Stimulated activated memory B cell treated with anti-CD40 and anti-IgM and Interleukin-4, amounts not matched to agents 10 μg/mL and 1 μg/mL and 100 μg/mL, for 72 hours (primary cell): ENCODE measurements at regions not wholly inside any gene's neighbourhood (a gene's known extent, or its start where the extent isn't known, plus 50 kb on each side); places are given as distances from the start of the nearest gene placed in this dataset.
"Not testable (repeated sequence)": the region's sequence is repeated elsewhere in the genome, so short reads cannot be mapped to it uniquely, and the experiment has no call there.

ENCODE experiments used
- ATAC-seq: fragments of 150-1000 bp; cut with Tn5 transposase; 2 replicates; pipeline ENCODE4 v1.10.0; 2021
- H3K27ac Mint-ChIP-seq: one replicate; pipeline ENCODE4 v1.8.0; 2022; ENCODE audit warnings: mild to moderate bottlenecking, mixed read lengths
- H3K27me3 Mint-ChIP-seq: one replicate; pipeline ENCODE4 v1.8.0; 2022; ENCODE audit warnings: mixed read lengths
- H3K36me3 Mint-ChIP-seq: one replicate; pipeline ENCODE4 v1.8.0; 2022; ENCODE audit warnings: mixed read lengths
- H3K4me1 Mint-ChIP-seq: one replicate; pipeline ENCODE4 v1.8.0; 2022; ENCODE audit warnings: mixed read lengths
- H3K4me3 Mint-ChIP-seq: one replicate; pipeline ENCODE4 v1.8.0; 2022; ENCODE audit warnings: mild to moderate bottlenecking, moderate library complexity, mixed read lengths
- H3K9me3 Mint-ChIP-seq: one replicate; pipeline ENCODE4 v1.8.0; 2022; ENCODE audit warnings: mixed read lengths

DNA sequence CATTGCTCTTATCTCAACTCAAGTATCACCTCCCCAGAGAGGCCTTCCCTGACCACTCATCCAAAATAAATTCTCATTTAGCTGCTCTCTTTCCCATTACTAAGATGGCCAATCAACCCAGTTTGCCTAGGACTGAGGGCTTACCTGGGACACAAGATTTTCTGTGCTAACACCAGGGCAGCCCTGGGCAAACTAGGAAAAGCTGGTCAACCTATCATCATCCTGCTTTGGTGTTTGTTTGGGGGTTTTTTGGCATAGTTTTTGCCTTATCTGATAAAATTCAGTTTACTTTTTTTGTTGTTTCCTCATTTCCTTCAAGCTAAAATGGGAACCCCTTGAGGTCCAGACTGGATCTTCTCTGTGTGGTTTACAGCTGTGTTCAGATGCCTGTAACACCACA lies 131.4 kb upstream of the NR2F2 start:
- Mint-ChIP-seq H3K4me1 (no peaks in the 10 kb centered on the region), H3K27me3 (peaks cover 11% of the 10 kb centered on the region), H3K27ac (no peak overlapping the region), H3K9me3 (peaks cover 6% of the 10 kb centered on the region), H3K36me3 (peaks cover 5% of the 10 kb centered on the region), H3K4me3 (no peak overlapping the region)
- ATAC-seq, result no peak

- peaks cover 5% of the 10 kb centered on the region for H3K36me3 Mint-ChIP-seq
- no peak overlapping the region for H3K27ac Mint-ChIP-seq
- peaks cover 11% of the 10 kb centered on the region for H3K27me3 Mint-ChIP-seq
- peaks cover 6% of the 10 kb centered on the region for H3K9me3 Mint-ChIP-seq
- no peak overlapping the region for H3K4me3 Mint-ChIP-seq
- no peaks in the 10 kb centered on the region for H3K4me1 Mint-ChIP-seq
- no peak for ATAC-seq
These were observed 130.0 kb upstream of the NR2F2 start for GRCh38 chr15:96200357-96200967.

GRCh38 chr15:96201696-96202095 lies 128.8 kb upstream of the NR2F2 start:
- no peak overlapping the region for H3K27ac Mint-ChIP-seq
- H3K4me1 Mint-ChIP-seq, result no peaks in the 10 kb centered on the region
- H3K9me3 Mint-ChIP-seq, result peaks cover 9% of the 10 kb centered on the region

DNA sequence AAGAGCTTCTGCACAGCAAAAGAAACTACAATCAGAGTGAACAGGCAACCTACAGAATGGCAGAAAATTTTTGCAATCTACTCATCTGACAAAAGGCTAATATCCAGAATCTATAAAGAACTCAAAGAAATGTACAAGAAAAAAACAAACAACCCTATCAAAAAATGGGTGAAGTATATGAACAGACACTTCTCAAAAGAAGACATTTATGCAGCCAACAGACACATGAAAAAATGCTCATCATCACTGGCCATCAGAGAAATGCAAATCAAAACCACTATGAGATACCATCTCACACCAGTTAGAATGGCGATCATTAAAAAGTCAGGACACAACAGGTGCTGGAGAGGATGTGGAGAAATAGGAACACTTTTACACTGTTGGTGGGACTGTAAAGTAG lies 124.9 kb upstream of the NR2F2 start:
- H3K4me3 Mint-ChIP-seq, H3K9me3 Mint-ChIP-seq: not testable (repeated sequence)

More at GRCh38 chr15:96201696-96202095, 128.8 kb upstream of the NR2F2 start:
- Mint-ChIP-seq H3K27me3 (peaks cover 11% of the 10 kb centered on the region), H3K4me3 (no peak overlapping the region), H3K36me3 (peaks cover 5% of the 10 kb centered on the region)
- ATAC-seq, result no peak

DNA sequence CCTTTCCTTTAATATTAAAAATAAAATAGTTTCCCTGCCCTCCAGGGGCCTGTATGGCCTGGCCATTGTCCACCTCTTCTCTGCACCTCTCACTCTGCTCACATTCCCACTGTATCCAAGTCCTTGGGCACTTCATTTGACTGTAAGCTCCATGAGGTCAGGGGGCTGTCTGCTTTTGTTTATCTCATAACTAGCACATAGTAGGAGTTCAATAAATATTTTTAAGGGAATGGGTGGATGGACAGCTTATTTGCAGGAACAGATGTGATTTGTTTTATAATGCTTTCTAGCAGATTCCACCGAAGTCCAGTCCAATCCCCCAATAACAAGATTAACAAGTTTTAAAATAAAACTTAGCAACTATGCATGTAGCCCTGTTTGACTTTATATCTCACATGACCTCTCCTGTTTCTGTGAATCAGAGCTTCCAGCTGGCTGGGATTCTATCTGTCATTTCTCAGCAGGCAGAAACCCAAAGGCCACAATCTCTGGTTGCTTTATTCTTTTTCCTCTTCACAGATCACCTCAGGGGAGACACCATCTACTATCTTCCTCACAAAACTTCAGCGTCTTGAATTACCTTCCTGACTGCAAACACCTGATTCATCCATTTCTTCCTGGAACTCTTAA lies 123.0 kb upstream of the NR2F2 start:
- H3K36me3 Mint-ChIP-seq, result no peaks in the 10 kb centered on the region
- no peak overlapping the region for H3K4me3 Mint-ChIP-seq
- no peak overlapping the region for H3K27ac Mint-ChIP-seq
- no peak for ATAC-seq
- peaks cover 6% of the 10 kb centered on the region for H3K9me3 Mint-ChIP-seq
- peaks cover under 1% of the 10 kb centered on the region for H3K27me3 Mint-ChIP-seq
- no peaks in the 10 kb centered on the region for H3K4me1 Mint-ChIP-seq

More for the DNA sequence above, 124.9 kb upstream of the NR2F2 start:
- H3K27me3 Mint-ChIP-seq, result peaks cover 11% of the 10 kb centered on the region
- not testable (repeated sequence) for H3K27ac Mint-ChIP-seq, H3K4me1 Mint-ChIP-seq, H3K36me3 Mint-ChIP-seq, ATAC-seq

- H3K4me1 Mint-ChIP-seq, result no peaks in the 10 kb centered on the region
- H3K4me3 Mint-ChIP-seq, result no peak overlapping the region
- no peaks in the 10 kb centered on the region for H3K36me3 Mint-ChIP-seq
- no peak overlapping the region for H3K27ac Mint-ChIP-seq
- H3K27me3 Mint-ChIP-seq, result no peaks in the 10 kb centered on the region
- no peak for ATAC-seq
- peaks cover 6% of the 10 kb centered on the region for H3K9me3 Mint-ChIP-seq
These were observed 121.2 kb upstream of the NR2F2 start for GRCh38 chr15:96209285-96209735.

DNA sequence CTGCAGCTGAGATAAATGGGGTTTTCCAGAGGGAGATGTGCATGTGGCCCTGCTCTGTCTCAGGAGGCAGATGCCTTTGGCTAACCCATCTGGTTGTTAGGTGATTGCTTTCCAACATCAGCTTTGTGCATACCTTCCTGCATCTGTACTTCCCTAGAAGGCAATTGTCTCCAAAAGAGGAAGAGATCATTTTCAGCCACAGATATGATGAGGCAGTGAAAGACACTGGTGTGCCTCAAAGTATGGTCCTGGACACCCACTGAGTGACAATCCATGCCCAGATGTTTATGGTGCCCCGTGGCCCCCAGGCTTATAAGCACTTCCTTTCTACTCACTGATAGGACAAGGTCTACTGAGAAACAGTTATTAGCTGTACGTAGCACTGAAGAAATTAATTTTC lies 117.5 kb upstream of the NR2F2 start:
- no peaks in the 10 kb centered on the region for H3K4me1 Mint-ChIP-seq

GRCh38 chr15:96213896-96214295 lies 116.6 kb upstream of the NR2F2 start:
- no peak overlapping the region for H3K27ac Mint-ChIP-seq
- no peaks in the 10 kb centered on the region for H3K4me1 Mint-ChIP-seq
- H3K4me3 Mint-ChIP-seq, result no peak overlapping the region
- no peak for ATAC-seq
- H3K9me3 Mint-ChIP-seq, result peaks cover 3% of the 10 kb centered on the region
- H3K36me3 Mint-ChIP-seq, result no peaks in the 10 kb centered on the region
- no peaks in the 10 kb centered on the region for H3K27me3 Mint-ChIP-seq

More for the DNA sequence above, 117.5 kb upstream of the NR2F2 start:
- Mint-ChIP-seq H3K27ac (no peak overlapping the region), H3K4me3 (no peak overlapping the region), H3K9me3 (peaks cover 3% of the 10 kb centered on the region), H3K36me3 (no peaks in the 10 kb centered on the region), H3K27me3 (no peaks in the 10 kb centered on the region)
- no peak for ATAC-seq

GRCh38 chr15:96216481-96216880 lies 114.0 kb upstream of the NR2F2 start:
- not testable (repeated sequence) for H3K4me3 Mint-ChIP-seq, H3K36me3 Mint-ChIP-seq, H3K4me1 Mint-ChIP-seq, H3K27me3 Mint-ChIP-seq, H3K27ac Mint-ChIP-seq, H3K9me3 Mint-ChIP-seq, ATAC-seq

DNA sequence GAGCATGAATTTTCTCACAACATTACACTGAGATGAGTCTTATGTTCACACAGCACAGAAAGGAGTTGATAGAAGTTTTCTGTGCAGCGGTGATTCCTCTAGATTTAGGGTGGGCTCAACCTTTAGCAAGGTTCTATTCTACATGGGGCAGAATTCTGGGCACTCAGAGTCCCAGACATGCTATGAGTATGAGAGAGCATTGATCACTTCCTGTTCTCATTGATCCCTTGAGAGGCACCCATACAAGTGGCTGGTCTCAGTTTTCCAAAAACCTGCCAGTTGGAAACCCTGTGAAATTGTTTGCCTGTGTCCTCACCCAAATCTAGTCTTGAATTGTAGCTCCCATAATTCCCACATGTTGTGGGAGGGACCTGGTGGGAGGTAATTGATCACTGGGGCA lies 112.5 kb upstream of the NR2F2 start:
- no peaks in the 10 kb centered on the region for H3K4me1 Mint-ChIP-seq
- no peak for ATAC-seq
- H3K27ac Mint-ChIP-seq, result no peak overlapping the region
- H3K36me3 Mint-ChIP-seq, result no peaks in the 10 kb centered on the region
- H3K4me3 Mint-ChIP-seq, result no peak overlapping the region
- H3K27me3 Mint-ChIP-seq, result no peaks in the 10 kb centered on the region
- no peaks in the 10 kb centered on the region for H3K9me3 Mint-ChIP-seq

- H3K36me3 Mint-ChIP-seq, result no peaks in the 10 kb centered on the region
- no peak overlapping the region for H3K4me3 Mint-ChIP-seq
- H3K27me3 Mint-ChIP-seq, result no peaks in the 10 kb centered on the region
- no peaks in the 10 kb centered on the region for H3K9me3 Mint-ChIP-seq
- no peaks in the 10 kb centered on the region for H3K4me1 Mint-ChIP-seq
- no peak for ATAC-seq
- no peak overlapping the region for H3K27ac Mint-ChIP-seq
These were observed 111.7 kb upstream of the NR2F2 start for GRCh38 chr15:96218623-96219455.

GRCh38 chr15:96219681-96220080 lies 110.8 kb upstream of the NR2F2 start:
- H3K4me3 Mint-ChIP-seq, result no peak overlapping the region
- no peaks in the 10 kb centered on the region for H3K4me1 Mint-ChIP-seq
- H3K27me3 Mint-ChIP-seq, result no peaks in the 10 kb centered on the region
- no peaks in the 10 kb centered on the region for H3K36me3 Mint-ChIP-seq
- no peak overlapping the region for H3K27ac Mint-ChIP-seq
- ATAC-seq, result no peak
- no peaks in the 10 kb centered on the region for H3K9me3 Mint-ChIP-seq

DNA sequence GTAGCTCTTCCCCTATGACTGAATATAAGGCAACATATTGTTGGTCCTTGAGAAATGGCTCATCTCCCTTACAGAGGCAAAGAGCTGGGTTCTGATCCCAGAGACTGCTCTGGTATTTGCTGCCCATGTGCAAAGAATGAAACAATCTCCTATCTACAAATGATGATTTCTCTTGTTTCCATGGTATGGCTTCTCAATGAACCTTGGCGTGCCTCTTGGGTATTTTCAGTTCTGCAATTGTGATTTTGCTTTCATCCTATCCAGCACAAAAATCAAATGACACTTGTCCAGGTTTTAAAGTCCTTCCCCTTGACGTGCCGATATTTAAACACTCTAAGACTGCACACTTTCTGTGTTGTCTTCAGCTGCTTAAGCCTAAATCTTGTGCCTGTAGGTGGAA lies 109.8 kb upstream of the NR2F2 start:
- Mint-ChIP-seq H3K4me3 (no peak overlapping the region), H3K27ac (no peak overlapping the region), H3K27me3 (no peaks in the 10 kb centered on the region), H3K4me1 (no peaks in the 10 kb centered on the region), H3K9me3 (no peaks in the 10 kb centered on the region), H3K36me3 (no peaks in the 10 kb centered on the region)
- ATAC-seq, result no peak

- H3K4me3 Mint-ChIP-seq, result no peak overlapping the region
- H3K36me3 Mint-ChIP-seq, result no peaks in the 10 kb centered on the region
- no peak overlapping the region for H3K27ac Mint-ChIP-seq
- no peaks in the 10 kb centered on the region for H3K27me3 Mint-ChIP-seq
- H3K9me3 Mint-ChIP-seq, result no peaks in the 10 kb centered on the region
- no peaks in the 10 kb centered on the region for H3K4me1 Mint-ChIP-seq
- ATAC-seq, result no peak
These were observed 107.5 kb upstream of the NR2F2 start for GRCh38 chr15:96222981-96223380.

DNA sequence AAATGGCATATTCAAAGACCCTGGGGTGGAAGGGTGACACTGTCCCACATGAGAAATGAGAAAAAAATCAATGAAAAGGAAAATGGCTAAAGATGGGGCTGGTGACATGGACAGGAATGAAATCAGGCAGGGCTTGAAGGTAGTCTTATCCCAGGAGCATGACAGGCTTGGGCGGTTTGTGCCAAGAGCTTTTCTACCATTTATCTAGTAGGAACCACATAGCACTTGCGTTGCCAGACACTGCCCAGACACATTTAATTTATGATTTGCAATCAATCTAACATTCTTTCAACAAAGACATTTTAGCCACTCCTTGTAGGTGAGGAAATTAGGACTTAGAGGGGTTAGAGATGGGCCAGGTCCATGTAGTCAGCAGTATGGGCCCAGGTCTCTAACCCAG lies 106.6 kb upstream of the NR2F2 start:
- Mint-ChIP-seq H3K27me3 (no peaks in the 10 kb centered on the region), H3K4me1 (no peaks in the 10 kb centered on the region), H3K36me3 (no peaks in the 10 kb centered on the region), H3K9me3 (no peaks in the 10 kb centered on the region), H3K27ac (no peak overlapping the region), H3K4me3 (no peak overlapping the region)
- ATAC-seq, result no peak
